Transverse colon (tissue), 4 donors: ENCODE measurements at regions not wholly inside any gene's neighbourhood (a gene's known extent, or its start where the extent isn't known, plus 50 kb on each side); places are given as distances from the start of the nearest gene placed in this dataset.

ENCODE experiments used
- DNase-seq: peaks from one replicate; pipeline ENCODE4 v3.0.0-alpha.2; 2019
- H3K27ac ChIP-seq, 4 donors: fragments of 200-600 bp; sonication (generic); 2 replicates each; pipeline ENCODE4 v1.5.1; 2016 to 2018; ENCODE audit warnings: inconsistent platforms in 4 of 4
- H3K27me3 ChIP-seq: fragments of 200-600 bp; sonication (generic); 2 replicates; pipeline ENCODE4 v1.5.1; 2017; ENCODE audit warnings: inconsistent platforms
- H3K36me3 ChIP-seq, 4 donors: fragments of 200-600 bp; sonication (generic); 2 replicates each; pipeline ENCODE4 v1.5.1; 2017 to 2019; ENCODE audit warnings: inconsistent platforms in 4 of 4
- H3K4me1 ChIP-seq, 4 donors: fragments of 200-600 bp; sonication (generic); 2 replicates each; pipeline ENCODE4 v1.5.1; 2017 to 2020; ENCODE audit warnings: inconsistent platforms in 4 of 4
- H3K4me3 ChIP-seq, 4 donors: fragments of 200-600 bp; sonication (generic); 1 replicate in 1 of 4; 2 replicates in 3 of 4; pipeline versions ENCODE4 v1.5.1 to v1.6.1; 2017 to 2019; ENCODE audit warnings: inconsistent platforms in 4 of 4
- H3K9me3 ChIP-seq, 2 donors: fragments of 200-600 bp; sonication (generic); 2 replicates each; pipeline ENCODE4 v1.5.1; 2017 to 2019; ENCODE audit warnings: inconsistent platforms in 2 of 2
- CTCF ChIP-seq, 5 experiments: fragments of 200-600 bp in 3 of 5; fragments of 450-650 bp in 2 of 5; sonication (generic) in 3 of 5; IDR thresholded peaks; 1 replicate in 2 of 5; 2 replicates in 3 of 5; pipeline ENCODE4 v1.5.1; 2016 to 2017; ENCODE audit warnings: antibody characterized with exemption in 5 of 5, inconsistent platforms in 3 of 5, mild to moderate bottlenecking in 2 of 5, moderate library complexity in 1 of 5
- EP300 ChIP-seq: sonication (generic); formaldehyde crosslinking; IDR thresholded peaks from one replicate; pipeline ENCODE4 v1.6.1; 2017; ENCODE audit warnings: antibody characterized with exemption, low read depth
- POLR2A ChIP-seq: fragments of 450-650 bp; IDR thresholded peaks from one replicate; pipeline ENCODE4 v1.6.1; 2016; ENCODE audit warnings: antibody characterized with exemption, mild to moderate bottlenecking, moderate library complexity
- POLR2AphosphoS5 ChIP-seq, 3 donors: sonication (generic); formaldehyde crosslinking; IDR thresholded peaks; one replicate each; pipeline ENCODE4 v1.6.1; 2016; ENCODE audit warnings: antibody characterized with exemption in 3 of 3
- WGBS, 2 donors: methylation state at CpG; one replicate each; pipeline ENCODE4 v1.1.5; 2018; ENCODE audit warnings: low coverage in 1 of 2; 5-methylcytosine and 5-hydroxymethylcytosine counted together
- in situ Hi-C, 4 donors: fragments of 200-750 bp; cut with MboI; loops; one replicate each; pipeline versions ENCODE4 v1.15.0 to v1.15.1; 2017; ENCODE audit warnings: low sequenced_read_pairs in 3 of 4, low pct_ligation_motif_present in 1 of 4, low pct_unique_long_range_greater_than_20kb in 1 of 4
- intact Hi-C: fragments of 100-400 bp; cut with DNase I; formaldehyde crosslinking; loops from one replicate; pipeline ENCODE4 v1.15.1; 2023; ENCODE audit warnings: low total_unique reads

GRCh38 chr10:124294811-124295770 lies 123.6 kb downstream of the OAT start:
- no peak overlapping the region for H3K4me3 ChIP-seq
- peaks cover 0 to under 1% (median 0%) of the 10 kb centered on the region in 4 donors for H3K4me1 ChIP-seq
- intact Hi-C loops = loop anchor here (5.0 kb wide), 1 partner anchor 123 kb away; no protein-coding TSS in a partner anchor
- in situ Hi-C loops = no loop called here
- H3K9me3 ChIP-seq = no peaks in the 10 kb centered on the region
- no peak for TF ChIP-seq EP300
- no peak for TF ChIP-seq CTCF (IDR thresholded peaks at IDR 0.05)
- no peak for TF ChIP-seq POLR2A
- no peak for TF ChIP-seq POLR2AphosphoS5 (IDR thresholded peaks at IDR 0.05)
- H3K27ac ChIP-seq = no peak overlapping the region
- WGBS, 2 donors = 91% methylated on average over 22 of the region's 22 CpGs; no CpG with 5 or more reads in 1 of the 2 donors
- H3K36me3 ChIP-seq = no peaks in the 10 kb centered on the region
- DNase-seq = no peak
- no peaks in the 10 kb centered on the region for H3K27me3 ChIP-seq

DNA sequence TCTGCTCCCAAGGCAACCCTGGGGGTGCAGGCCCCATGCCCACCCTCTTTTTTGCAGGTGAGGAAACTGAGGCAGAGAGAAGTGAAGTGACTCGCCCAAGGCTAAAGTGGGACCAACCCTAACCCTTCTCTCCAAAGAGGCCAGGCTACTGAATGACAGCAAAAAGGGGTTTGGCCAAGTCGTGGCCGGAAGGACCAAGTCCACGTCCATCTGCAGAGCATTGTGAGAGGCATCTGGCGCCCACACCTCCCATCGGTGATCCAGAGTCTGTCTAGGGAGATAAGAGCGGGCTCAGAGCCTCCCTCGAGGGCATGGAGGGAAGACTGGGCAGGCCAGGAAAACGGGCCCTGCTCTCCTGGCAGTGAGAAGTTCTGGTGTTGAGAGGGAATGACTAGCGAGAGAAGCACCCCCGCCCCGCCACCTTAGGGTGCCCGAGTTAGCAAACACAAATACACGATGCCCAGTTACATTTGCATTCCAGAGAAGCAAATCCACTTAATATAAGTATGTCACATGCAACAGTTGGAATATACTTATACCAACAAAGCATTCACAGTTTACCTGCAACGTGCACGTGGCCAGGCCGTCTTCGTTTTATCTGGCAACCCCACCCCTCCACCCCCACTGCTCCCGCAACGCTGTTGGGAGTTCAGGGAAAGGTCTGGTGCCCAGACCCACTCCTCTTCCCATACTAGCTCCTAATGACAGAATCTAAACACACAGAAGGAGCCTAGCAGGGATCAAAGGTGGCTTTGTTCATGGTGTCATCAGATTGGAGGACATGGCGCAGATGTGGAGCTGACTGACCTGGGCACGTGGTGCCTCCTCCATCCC lies 124.9 kb downstream of the OAT start:
- Histone ChIP-seq H3K4me1 (peaks cover 0 to 4% (median 0%) of the 10 kb centered on the region in 4 donors), H3K27ac (no peak overlapping the region), H3K4me3 (no peak overlapping the region), H3K9me3 (no peaks in the 10 kb centered on the region), H3K27me3 (no peaks in the 10 kb centered on the region), H3K36me3 (no peaks in the 10 kb centered on the region)
- in situ Hi-C loops (no loop called here), intact Hi-C loops (no loop called here)
- WGBS, 2 donors = 76 to 87% methylated on average over 3 to 22 of the region's 22 CpGs
- DNase-seq = no peak
- TF ChIP-seq POLR2AphosphoS5 (IDR thresholded peaks at IDR 0.05) = no peak
- TF ChIP-seq CTCF (IDR thresholded peaks at IDR 0.05) = no peak
- no peak for TF ChIP-seq EP300
- TF ChIP-seq POLR2A = no peak

- Histone ChIP-seq H3K27ac (no peak overlapping the region), H3K27me3 (no peaks in the 10 kb centered on the region), H3K9me3 (no peaks in the 10 kb centered on the region), H3K36me3 (no peaks in the 10 kb centered on the region), H3K4me3 (no peak overlapping the region), H3K4me1 (peaks cover 0 to 4% (median 0%) of the 10 kb centered on the region in 4 donors)
- WGBS, 2 donors = 67 to 86% methylated on average over 6 to 17 of the region's 17 CpGs
- TF ChIP-seq POLR2AphosphoS5 (IDR thresholded peaks at IDR 0.05) = no peak
- TF ChIP-seq POLR2A = no peak
- no peak for TF ChIP-seq CTCF (IDR thresholded peaks at IDR 0.05)
- TF ChIP-seq EP300 = no peak
- intact Hi-C loops = no loop called here
- in situ Hi-C loops = no loop called here
- DNase-seq = no peak
Measured at GRCh38 chr10:124292911-124293615, 125.7 kb downstream of the OAT start.
